HCT116 (cell line): ENCODE measurements at regions not wholly inside any gene's neighbourhood (a gene's known extent, or its start where the extent isn't known, plus 50 kb on each side); places are given as distances from the start of the nearest gene placed in this dataset.

ENCODE experiments used
- ELF1 ChIP-seq: IDR thresholded peaks from 2 replicates; pipeline ENCODE4 v1.6.1; 2012; ENCODE audit warnings: low read depth, borderline replicate concordance
- EZH2 ChIP-seq: fragments of 200-600 bp; sonication (generic); IDR thresholded peaks from 2 replicates; pipeline ENCODE4 v1.6.1; 2017; ENCODE audit warnings: antibody characterized with exemption, mixed run types
- POLR2A ChIP-seq: IDR thresholded peaks from 2 replicates; pipeline ENCODE4 v1.7.0; 2011; ENCODE audit warnings: borderline replicate concordance; ENCODE audit not compliant: insufficient read depth, insufficient read length; ENCODE audit errors: extremely low read depth
- SP1 ChIP-seq: IDR thresholded peaks from 2 replicates; pipeline ENCODE4 v1.6.1; 2012; ENCODE audit warnings: low read depth
- TF ChIP-seq, protein P1 (sequence below): IDR thresholded peaks from 2 replicates; pipeline ENCODE4 v1.6.1; 2011; ENCODE audit warnings: mild to moderate bottlenecking, low read length, moderate library complexity; ENCODE audit not compliant: insufficient replicate concordance; ENCODE audit errors: extremely low read depth
- TF ChIP-seq, protein P2 (sequence below), 3 experiments: fragments of 200-600 bp in 1 of 3; sonication (generic) in 1 of 3; IDR thresholded peaks in 2 of 3; conservative IDR thresholded peaks in 1 of 3; 2 replicates each; pipeline ENCODE4 v1.5.1; 2012 to 2017; ENCODE audit warnings: low read depth in 2 of 3, low read length in 2 of 3, antibody characterized with exemption in 1 of 3, borderline replicate concordance in 1 of 3, control low read depth in 1 of 3, mild to moderate bottlenecking in 1 of 3, mixed read lengths in 1 of 3, mixed run types in 1 of 3, moderate library complexity in 1 of 3; ENCODE audit not compliant: insufficient read depth in 1 of 3

DNA sequence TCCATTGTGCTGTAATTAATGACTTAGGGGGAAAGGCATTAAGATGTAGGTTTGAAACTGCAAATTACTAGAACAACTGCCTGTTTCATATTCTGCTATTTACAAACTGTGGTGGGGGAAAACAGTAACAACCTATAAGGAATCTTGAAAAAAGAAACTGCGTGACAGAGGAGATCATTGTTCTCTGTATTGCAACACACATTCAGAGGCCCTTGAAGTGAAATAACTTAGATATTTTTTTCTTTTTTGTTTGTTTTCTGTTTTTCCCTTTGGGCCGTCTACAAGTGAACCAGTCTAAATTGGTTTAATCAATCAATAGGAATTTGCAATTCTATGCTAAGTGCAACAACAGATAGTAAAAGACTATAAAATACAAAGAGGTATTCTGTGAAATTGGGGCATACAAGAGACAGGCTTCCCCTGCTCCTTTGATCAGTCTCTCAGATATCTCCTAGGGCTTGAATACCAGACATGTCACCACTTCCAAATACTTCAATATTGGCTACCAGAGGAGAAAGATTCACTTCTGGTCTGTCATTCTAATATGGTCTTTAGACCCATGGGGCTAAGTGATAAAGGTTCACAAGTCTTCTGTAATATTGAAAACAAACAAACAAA lies 2055.1 kb upstream of the CELF4 start:
- TF ChIP-seq EZH2 (no peak), POLR2A (no peak), SP1 (no peak), ELF1 (no peak)
- TF ChIP-seq, protein P1, sequence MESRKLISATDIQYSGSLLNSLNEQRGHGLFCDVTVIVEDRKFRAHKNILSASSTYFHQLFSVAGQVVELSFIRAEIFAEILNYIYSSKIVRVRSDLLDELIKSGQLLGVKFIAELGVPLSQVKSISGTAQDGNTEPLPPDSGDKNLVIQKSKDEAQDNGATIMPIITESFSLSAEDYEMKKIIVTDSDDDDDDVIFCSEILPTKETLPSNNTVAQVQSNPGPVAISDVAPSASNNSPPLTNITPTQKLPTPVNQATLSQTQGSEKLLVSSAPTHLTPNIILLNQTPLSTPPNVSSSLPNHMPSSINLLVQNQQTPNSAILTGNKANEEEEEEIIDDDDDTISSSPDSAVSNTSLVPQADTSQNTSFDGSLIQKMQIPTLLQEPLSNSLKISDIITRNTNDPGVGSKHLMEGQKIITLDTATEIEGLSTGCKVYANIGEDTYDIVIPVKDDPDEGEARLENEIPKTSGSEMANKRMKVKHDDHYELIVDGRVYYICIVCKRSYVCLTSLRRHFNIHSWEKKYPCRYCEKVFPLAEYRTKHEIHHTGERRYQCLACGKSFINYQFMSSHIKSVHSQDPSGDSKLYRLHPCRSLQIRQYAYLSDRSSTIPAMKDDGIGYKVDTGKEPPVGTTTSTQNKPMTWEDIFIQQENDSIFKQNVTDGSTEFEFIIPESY, result no peak
- TF ChIP-seq, protein P2, sequence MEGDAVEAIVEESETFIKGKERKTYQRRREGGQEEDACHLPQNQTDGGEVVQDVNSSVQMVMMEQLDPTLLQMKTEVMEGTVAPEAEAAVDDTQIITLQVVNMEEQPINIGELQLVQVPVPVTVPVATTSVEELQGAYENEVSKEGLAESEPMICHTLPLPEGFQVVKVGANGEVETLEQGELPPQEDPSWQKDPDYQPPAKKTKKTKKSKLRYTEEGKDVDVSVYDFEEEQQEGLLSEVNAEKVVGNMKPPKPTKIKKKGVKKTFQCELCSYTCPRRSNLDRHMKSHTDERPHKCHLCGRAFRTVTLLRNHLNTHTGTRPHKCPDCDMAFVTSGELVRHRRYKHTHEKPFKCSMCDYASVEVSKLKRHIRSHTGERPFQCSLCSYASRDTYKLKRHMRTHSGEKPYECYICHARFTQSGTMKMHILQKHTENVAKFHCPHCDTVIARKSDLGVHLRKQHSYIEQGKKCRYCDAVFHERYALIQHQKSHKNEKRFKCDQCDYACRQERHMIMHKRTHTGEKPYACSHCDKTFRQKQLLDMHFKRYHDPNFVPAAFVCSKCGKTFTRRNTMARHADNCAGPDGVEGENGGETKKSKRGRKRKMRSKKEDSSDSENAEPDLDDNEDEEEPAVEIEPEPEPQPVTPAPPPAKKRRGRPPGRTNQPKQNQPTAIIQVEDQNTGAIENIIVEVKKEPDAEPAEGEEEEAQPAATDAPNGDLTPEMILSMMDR (IDR thresholded peaks at IDR 0.05 in 2 of 3, conservative IDR thresholded peaks at IDR 0.05 in 1 of 3; ENCODE audit: borderline replicate concordance in 1 of 3, insufficient read depth in 1 of 3, low read depth in 2 of 3, low read length in 2 of 3), result no peak
